HG03432 (cell line): ENCODE measurements at regions not wholly inside any gene's neighbourhood (a gene's known extent, or its start where the extent isn't known, plus 50 kb on each side); places are given as distances from the start of the nearest gene placed in this dataset.
"Not testable (repeated sequence)": the region's sequence is repeated elsewhere in the genome, so short reads cannot be mapped to it uniquely, and the experiment has no call there.

Source experiments
- ATAC-seq: cut with Tn5 transposase; IDR thresholded peaks from one replicate; pipeline ENCODE4 v1.9.1; 2021; ENCODE audit warnings: mild to moderate bottlenecking, moderate library complexity; ENCODE audit not compliant: unreplicated experiment

- ATAC-seq: no peak
Observed at GRCh38 chr21:15274701-15275485, 210.1 kb upstream of the NRIP1 start.

GRCh38 chr21:15275615-15276235 lies 210.9 kb upstream of the NRIP1 start:
- no peak for ATAC-seq

GRCh38 chr21:15276243-15276642 lies 211.4 kb upstream of the NRIP1 start:
- no peak for ATAC-seq

GRCh38 chr21:15277466-15277865 lies 212.7 kb upstream of the NRIP1 start:
- no peak for ATAC-seq

GRCh38 chr21:15278279-15278678 lies 213.5 kb upstream of the NRIP1 start:
- no peak for ATAC-seq

- no peak for ATAC-seq
Observed at GRCh38 chr21:15278851-15279250, 214.1 kb upstream of the NRIP1 start.

- ATAC-seq: no peak
Observed at GRCh38 chr21:15279482-15279881, 214.7 kb upstream of the NRIP1 start.

GRCh38 chr21:15281714-15282113 lies 216.9 kb upstream of the NRIP1 start:
- no peak for ATAC-seq

- no peak for ATAC-seq
Observed at GRCh38 chr21:15282665-15283064, 217.9 kb upstream of the NRIP1 start.

GRCh38 chr21:15283138-15283537 lies 218.3 kb upstream of the NRIP1 start:
- no peak for ATAC-seq

GRCh38 chr21:15283789-15284188 lies 219.0 kb upstream of the NRIP1 start:
- ATAC-seq: no peak

- no peak for ATAC-seq
Observed at GRCh38 chr21:15285556-15285955, 220.8 kb upstream of the NRIP1 start.

- ATAC-seq: no peak
Observed at GRCh38 chr21:15289246-15289645, 224.4 kb upstream of the NRIP1 start.

- no peak for ATAC-seq
Observed at GRCh38 chr21:15289896-15290841, 225.4 kb upstream of the NRIP1 start.

- no peak for ATAC-seq
Observed at GRCh38 chr21:15291621-15292266, 226.9 kb upstream of the NRIP1 start.

- no peak for ATAC-seq
Observed at GRCh38 chr21:15293240-15293639, 228.4 kb upstream of the NRIP1 start.

GRCh38 chr21:15295875-15296274 lies 231.1 kb upstream of the NRIP1 start:
- no peak for ATAC-seq

GRCh38 chr21:15297824-15298223 lies 233.0 kb upstream of the NRIP1 start:
- no peak for ATAC-seq

GRCh38 chr21:15298306-15298705 lies 233.5 kb upstream of the NRIP1 start:
- no peak for ATAC-seq

- not testable (repeated sequence) for ATAC-seq
Observed at GRCh38 chr21:15298755-15299154, 234.0 kb upstream of the NRIP1 start.

GRCh38 chr21:15300131-15300530 lies 235.3 kb upstream of the NRIP1 start:
- ATAC-seq: no peak
